HG03108 (cell line): ENCODE measurements at regions not wholly inside any gene's neighbourhood (a gene's known extent, or its start where the extent isn't known, plus 50 kb on each side); places are given as distances from the start of the nearest gene placed in this dataset.

Source experiments
- ATAC-seq: cut with Tn5 transposase; IDR thresholded peaks from one replicate; pipeline ENCODE4 v1.9.1; 2021; ENCODE audit warnings: moderate library complexity; ENCODE audit not compliant: unreplicated experiment

DNA sequence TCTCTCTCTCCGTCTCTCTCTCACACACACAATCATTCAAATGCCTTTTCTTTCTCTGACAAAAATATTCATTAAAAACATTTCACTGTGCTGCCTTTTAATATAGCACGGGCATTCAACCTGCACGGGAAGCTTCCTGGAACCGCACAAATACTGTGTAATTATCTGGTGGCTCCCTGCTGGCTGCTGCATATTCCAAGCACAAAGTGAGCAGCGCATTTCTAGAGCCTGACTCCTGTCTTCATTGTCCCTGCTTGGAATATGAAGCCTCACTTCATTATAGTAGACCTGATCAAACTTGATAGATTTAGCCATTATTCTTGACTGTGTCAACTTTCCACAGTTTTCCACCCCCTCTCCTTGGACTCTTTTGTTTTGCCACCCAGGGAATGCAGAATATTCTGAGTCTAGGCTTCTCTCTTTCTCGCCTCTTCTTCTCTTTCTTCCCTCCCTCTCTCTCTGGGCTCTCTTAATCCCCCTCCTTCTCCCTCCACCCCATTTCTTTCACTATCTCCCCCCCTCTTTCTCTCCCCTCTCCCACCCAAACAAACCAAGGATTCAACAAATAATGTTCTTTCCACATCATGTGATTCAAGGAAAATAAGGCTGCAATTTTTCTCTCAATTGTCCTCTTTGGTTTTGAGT is 672.1 kb upstream of the FANCL start:
- no peak for ATAC-seq

DNA sequence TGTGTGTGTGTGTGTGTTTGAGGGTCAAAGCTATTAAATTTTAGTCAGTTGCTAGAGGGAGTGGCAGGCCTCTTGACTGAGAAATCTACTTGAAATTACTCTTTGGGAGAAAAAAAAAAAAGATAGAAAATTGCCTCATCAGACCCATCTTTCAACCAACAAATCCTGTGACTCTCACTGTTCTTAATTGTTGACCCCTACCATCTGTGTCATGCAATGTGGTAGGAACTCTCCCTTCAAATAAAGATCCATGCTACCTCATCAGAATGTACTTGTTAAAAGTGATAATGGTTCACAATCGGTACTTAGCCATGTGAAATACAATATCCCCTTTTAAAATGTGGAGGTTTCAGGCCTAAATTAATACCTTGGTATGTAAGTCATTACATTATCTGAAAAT is 670.8 kb upstream of the FANCL start:
- no peak for ATAC-seq

DNA sequence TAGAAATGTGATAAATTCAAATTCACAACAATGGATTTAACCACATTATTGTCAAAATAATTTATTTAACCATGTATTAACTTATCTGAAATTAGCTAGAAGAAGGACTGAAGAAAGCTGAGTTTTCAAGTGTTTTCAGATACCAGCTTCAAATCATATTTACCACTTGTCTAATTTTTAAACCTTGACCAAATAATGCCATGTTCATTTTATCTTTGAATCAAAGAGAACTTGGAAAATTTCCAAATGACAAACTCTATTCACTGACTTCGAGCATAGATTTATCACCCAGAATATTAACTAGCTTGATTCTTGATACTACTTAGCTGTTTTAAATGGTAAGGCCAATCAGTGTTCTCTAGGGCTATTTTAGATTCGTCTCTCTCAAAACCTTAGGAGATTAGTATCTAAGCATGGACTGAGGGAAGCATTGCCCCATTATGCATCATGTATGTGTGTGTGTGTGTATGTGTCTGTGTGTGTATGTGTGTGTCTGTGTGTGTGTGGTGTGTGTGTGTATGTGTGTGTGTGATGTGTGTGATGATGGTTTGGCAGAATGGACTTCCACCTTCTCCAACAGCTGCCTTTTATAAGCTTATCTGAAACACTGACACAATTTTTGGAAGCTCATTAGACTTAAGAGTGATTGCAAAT is 667.5 kb upstream of the FANCL start:
- ATAC-seq, result no peak

DNA sequence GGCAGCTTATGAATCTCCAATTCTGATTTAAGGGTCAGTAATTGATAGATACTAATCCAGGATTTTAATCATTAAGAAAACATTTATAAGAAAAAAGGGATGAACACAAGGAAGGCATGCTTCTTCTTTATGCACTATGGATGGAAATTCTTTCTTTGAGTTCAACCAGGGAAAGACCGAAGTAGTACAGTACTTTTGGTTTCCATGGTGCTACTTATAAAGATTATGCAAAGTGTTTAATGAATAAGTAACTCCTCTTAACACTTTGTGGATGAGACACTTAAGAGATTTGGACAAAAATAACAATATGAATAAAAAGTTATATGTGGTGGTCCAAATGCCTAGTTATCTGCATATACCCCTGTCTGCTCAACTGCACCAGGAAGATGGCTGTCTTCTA is 666.5 kb upstream of the FANCL start:
- ATAC-seq, result no peak

- ATAC-seq, result no peak
These were observed 665.0 kb upstream of the FANCL start for GRCh38 chr2:58906081-58906645.

- no peak for ATAC-seq
These were observed 663.0 kb upstream of the FANCL start for GRCh38 chr2:58904095-58904494.

DNA sequence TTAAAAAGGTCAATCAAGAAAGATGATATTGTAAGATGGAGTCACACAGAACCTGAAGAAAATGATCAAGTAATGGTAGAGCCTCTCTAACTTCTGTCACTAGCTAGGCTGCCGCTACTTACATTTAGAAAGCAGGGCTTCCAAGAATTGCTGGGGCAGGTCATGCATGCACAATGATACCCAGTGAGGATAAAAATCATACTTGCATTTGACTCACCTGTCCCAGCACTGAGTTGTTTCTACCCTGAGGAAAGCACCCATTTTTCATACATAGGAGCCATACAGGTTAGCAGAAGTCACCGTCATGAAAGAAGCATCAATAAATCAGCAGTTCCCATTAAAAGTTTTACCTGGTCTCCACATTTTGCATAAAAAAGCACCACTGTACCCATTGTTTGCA is 662.3 kb upstream of the FANCL start:
- ATAC-seq, result no peak

GRCh38 chr2:58900246-58901027 is 659.3 kb upstream of the FANCL start:
- ATAC-seq, result no peak

DNA sequence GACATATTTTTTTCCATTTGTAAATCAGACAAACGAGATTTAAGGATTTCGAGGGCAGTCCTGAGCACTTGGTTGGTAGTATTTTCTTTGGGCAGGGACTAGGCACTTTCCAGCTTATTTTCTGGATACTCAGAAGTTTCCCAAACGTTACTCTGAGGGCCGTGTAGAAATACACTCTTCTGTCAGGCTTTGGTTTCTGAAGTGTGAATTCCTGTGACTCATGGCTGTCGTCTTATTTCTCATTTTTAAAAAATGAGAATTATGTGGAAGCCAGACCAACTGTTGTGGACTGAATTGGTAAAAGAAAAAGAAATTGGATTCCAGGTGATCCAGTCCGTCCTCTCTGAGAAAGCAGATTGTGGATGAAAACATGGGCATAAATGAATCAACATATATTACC is 658.6 kb upstream of the FANCL start:
- ATAC-seq, result no peak

- ATAC-seq, result no peak
These were observed 655.5 kb upstream of the FANCL start for GRCh38 chr2:58896638-58897037.

DNA sequence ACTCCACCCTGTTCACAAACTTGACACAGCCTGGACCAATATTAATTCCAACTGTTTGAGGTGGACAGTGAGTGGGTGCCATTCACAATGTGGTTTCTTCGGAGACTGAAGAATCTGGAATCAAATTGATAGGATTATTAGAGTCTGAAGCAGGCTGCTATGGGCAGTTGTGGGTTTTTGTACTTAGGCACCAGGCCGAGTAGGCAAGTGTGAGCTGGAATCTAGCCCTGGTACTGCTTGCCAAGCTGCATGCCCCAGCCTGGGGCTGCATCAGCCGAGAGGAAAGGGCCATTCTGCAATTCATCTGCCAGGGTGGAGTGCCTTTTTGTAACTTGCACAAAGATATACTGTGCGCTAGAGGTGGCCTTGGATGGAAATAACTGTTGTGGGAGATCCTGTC is 654.7 kb upstream of the FANCL start:
- no peak for ATAC-seq

DNA sequence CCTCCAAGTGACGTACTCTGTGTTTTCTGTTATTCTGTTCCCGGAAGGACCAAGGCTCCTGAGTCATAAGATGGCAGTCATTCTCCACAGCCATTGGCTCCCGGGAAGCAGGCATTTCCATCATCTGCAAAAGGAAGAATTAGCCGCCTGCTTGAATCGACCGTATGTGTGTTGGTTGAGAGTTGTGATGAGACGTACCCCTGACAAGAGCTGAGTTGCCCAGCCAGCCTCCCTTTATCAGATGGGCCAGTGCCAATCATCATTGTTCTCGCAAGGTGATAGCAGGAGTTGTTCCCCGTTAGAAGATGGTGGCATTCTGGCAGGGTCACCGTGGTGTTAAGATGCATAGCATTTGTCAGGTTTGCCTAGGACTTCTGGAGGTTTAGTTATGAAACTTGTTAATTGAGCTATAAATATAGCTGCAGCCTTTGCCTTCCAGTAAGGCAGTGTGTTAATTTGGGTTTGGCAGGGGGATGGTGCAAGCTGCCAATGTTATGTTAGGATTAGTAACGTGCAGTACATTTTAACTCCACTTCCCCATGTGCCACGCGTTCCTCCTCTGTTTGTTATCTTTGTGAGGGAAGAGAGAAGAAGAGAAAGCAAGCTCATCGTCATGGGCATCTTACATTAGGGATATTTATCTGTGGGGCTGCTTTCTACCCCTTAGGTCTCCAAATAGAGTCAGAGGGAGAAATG is 652.7 kb upstream of the FANCL start:
- ATAC-seq, result no peak

GRCh38 chr2:58891828-58892377 is 650.8 kb upstream of the FANCL start:
- no peak for ATAC-seq

DNA sequence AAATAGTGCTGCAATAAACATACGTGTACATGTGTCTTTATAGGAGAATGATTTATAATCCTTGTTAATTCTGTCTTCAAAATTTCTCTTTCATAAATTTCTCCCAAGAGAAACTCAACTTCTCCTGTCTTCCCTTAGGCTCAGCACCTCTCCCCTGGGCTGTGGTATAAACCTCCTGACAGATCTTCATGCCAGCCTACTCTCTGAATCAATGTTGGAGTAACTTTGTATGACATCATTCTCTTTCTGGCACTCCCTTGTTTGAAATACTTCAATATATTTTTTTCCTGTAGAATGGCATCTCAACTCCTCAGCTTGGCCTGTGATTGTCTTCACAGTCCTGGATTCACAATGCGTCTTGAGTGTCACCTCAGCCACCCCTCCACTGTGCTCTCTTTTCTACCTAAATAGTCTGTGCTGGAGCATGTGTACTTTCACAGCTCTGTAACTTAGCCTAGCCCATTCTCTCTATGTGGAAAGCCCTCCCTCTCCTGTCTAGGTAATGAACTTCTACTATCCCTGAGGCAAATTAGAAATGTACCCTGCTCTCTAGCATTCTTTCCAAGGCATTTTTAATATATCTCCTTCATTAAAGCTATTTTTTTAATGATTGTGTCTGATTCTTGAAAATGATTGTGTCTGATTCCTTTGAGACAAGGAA is 649.9 kb upstream of the FANCL start:
- ATAC-seq, result no peak

DNA sequence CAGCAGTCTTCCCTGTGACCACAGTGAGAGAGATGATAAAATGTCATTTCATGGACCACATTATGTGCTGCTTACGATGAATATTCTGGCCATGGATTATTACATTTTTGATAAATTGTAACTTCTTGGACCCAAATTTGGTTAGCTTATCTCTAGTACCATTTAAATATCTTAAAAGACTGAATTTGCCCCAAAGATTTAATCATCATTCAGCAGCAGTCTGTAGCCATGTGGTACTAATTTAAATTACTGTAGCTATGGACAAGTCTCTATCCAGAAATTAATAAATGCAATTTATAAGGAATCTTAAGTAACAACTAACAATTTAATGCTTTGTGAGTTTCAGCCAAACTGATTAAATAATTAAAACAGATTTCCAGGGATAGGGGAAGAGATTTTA is 644.9 kb upstream of the FANCL start:
- no peak for ATAC-seq

DNA sequence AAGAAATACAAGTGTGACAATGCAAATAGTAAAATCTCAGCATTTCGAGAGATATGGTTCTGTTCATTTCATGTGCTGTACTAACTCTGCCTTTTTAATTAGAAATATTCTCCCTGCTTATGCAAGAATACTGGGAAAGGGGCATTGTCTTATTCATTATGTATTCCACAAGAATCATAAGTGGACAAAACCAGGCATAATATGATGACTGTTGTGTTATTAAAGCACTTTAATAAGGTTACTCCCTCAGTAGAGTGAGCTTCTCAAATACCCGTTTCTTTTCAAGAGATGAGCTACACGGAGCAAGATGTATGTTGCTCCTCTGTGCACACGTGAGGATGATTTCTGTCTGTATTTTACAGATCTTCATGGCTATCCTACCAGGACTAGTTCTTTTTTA is 638.7 kb upstream of the FANCL start:
- ATAC-seq, result no peak

GRCh38 chr2:58878778-58879177 is 637.7 kb upstream of the FANCL start:
- ATAC-seq, result no peak

- ATAC-seq, result no peak
These were observed 635.0 kb upstream of the FANCL start for GRCh38 chr2:58876126-58876525.

GRCh38 chr2:58875436-58875835 is 634.3 kb upstream of the FANCL start:
- ATAC-seq, result no peak

DNA sequence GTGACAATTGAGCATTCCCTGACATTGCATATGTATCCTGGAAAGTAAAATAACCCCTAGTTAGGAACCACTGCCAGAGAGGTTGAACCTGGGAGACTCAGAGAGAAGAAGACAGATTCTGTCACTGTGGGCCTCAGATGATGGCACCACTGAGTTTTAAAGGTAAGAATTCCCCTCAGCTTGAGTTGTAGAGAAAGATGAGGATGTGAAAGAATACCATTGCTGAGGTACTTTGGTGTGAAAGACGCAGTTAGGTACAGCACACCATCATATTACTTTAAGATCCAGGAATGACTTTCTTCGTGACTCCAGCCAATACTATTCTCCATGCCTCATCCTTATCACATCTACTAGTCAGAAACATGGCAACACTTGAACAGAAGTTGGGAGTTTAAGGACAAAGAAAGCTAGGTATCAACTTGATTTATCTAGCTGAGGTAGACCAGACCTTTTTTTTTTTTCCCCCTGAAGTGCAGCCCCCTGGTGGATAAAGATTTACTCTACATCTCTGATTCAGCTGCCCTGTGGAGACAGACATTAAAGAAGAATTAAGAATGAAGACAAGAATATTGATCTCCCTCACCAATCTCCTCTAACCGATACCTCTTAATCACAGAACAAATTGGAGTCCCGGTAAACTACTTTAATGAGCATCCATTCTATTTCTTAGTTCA is 630.5 kb upstream of the FANCL start:
- no peak for ATAC-seq
